ENCODE measurements at regions not wholly inside any gene's neighbourhood (a gene's known extent, or its start where the extent isn't known, plus 50 kb on each side); places are given as distances from the start of the nearest gene placed in this dataset.

DNA sequence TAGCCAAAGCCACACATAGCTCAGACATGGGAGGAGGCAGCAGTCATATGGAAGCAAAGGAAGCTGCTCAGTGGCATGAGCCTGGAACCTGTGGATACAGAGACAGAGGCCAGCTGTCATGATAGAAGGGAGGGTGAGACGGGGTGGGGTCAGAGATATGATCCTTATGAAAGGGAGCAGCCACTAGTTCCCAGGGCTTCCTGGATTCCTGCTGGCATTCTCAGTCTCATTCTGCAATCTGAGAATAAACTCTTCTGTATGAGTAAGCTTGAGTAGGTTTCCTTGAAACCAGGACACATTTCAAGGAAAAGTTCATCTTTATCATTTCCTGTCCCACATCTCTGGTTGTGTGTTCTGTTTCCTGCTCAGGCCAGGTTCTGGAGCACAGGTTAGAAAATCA is 220.2 kb upstream of the SNX19 start:
- TF ChIP-seq, protein P1, sequence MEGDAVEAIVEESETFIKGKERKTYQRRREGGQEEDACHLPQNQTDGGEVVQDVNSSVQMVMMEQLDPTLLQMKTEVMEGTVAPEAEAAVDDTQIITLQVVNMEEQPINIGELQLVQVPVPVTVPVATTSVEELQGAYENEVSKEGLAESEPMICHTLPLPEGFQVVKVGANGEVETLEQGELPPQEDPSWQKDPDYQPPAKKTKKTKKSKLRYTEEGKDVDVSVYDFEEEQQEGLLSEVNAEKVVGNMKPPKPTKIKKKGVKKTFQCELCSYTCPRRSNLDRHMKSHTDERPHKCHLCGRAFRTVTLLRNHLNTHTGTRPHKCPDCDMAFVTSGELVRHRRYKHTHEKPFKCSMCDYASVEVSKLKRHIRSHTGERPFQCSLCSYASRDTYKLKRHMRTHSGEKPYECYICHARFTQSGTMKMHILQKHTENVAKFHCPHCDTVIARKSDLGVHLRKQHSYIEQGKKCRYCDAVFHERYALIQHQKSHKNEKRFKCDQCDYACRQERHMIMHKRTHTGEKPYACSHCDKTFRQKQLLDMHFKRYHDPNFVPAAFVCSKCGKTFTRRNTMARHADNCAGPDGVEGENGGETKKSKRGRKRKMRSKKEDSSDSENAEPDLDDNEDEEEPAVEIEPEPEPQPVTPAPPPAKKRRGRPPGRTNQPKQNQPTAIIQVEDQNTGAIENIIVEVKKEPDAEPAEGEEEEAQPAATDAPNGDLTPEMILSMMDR (IDR thresholded peaks at IDR 0.05 in 2 of 3, conservative IDR thresholded peaks at IDR 0.05 in 1 of 3; ENCODE audit: insufficient read depth in 2 of 3, low read depth in 1 of 3, low read length in 3 of 3), result no peak
- TF ChIP-seq, protein P2, sequence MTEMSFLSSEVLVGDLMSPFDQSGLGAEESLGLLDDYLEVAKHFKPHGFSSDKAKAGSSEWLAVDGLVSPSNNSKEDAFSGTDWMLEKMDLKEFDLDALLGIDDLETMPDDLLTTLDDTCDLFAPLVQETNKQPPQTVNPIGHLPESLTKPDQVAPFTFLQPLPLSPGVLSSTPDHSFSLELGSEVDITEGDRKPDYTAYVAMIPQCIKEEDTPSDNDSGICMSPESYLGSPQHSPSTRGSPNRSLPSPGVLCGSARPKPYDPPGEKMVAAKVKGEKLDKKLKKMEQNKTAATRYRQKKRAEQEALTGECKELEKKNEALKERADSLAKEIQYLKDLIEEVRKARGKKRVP (CRISPR knock-in tag; IDR thresholded peaks at IDR 0.05), result no peak
- TF ChIP-seq RAD51 (IDR thresholded peaks at IDR 0.05; ENCODE audit: borderline replicate concordance, low read depth) (no peak), ZZZ3 (IDR thresholded peaks at IDR 0.05) (no peak), SP1 (CRISPR knock-in tag; IDR thresholded peaks at IDR 0.05) (no peak), FOXJ3 (CRISPR knock-in tag; IDR thresholded peaks at IDR 0.05) (no peak), GABPA (tag; conservative IDR thresholded peaks at IDR 0.05; ENCODE audit: low read depth) (no peak), NFYB (IDR thresholded peaks at IDR 0.05; ENCODE audit: extremely low read depth, insufficient read length) (no peak), NCOR1 (IDR thresholded peaks at IDR 0.05) (no peak), RFX5 (IDR thresholded peaks at IDR 0.05; ENCODE audit: low read depth, low read length) (no peak), POLR2AphosphoS5 (IDR thresholded peaks at IDR 0.05; ENCODE audit: control insufficient read depth, insufficient read depth, low read depth, low read length) (no peak), TCF7 (IDR thresholded peaks at IDR 0.05; ENCODE audit: borderline replicate concordance) (no peak), JUND (IDR thresholded peaks at IDR 0.05; ENCODE audit: borderline replicate concordance, low read depth, low read length) (no peak), JUND (tag; IDR thresholded peaks at IDR 0.05; ENCODE audit: borderline replicate concordance, low read depth, low read length) (no peak)
- TF ChIP-seq, protein P3, sequence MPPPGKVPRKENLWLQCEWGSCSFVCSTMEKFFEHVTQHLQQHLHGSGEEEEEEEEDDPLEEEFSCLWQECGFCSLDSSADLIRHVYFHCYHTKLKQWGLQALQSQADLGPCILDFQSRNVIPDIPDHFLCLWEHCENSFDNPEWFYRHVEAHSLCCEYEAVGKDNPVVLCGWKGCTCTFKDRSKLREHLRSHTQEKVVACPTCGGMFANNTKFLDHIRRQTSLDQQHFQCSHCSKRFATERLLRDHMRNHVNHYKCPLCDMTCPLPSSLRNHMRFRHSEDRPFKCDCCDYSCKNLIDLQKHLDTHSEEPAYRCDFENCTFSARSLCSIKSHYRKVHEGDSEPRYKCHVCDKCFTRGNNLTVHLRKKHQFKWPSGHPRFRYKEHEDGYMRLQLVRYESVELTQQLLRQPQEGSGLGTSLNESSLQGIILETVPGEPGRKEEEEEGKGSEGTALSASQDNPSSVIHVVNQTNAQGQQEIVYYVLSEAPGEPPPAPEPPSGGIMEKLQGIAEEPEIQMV (tag; conservative IDR thresholded peaks at IDR 0.05; ENCODE audit: low read depth), result no peak

All from K562 (cell line).